Immature natural killer cell (primary cell): ENCODE measurements at regions not wholly inside any gene's neighbourhood (a gene's known extent, or its start where the extent isn't known, plus 50 kb on each side); places are given as distances from the start of the nearest gene placed in this dataset.

ENCODE experiments used
- DNase-seq, 3 donors: peaks; one replicate each; pipeline ENCODE4 v3.0.0; 2022; ENCODE audit warnings: mixed read lengths in 1 of 3
- H3K27ac Mint-ChIP-seq, 6 donors: one replicate each; pipeline ENCODE4 v1.8.0; 2020; ENCODE audit warnings: mixed read lengths in 6 of 6, mild to moderate bottlenecking in 5 of 6, inconsistent platforms in 4 of 6, moderate library complexity in 3 of 6
- H3K27me3 Mint-ChIP-seq, 3 donors: one replicate each; pipeline ENCODE4 v1.8.0; 2020 to 2021; ENCODE audit warnings: low read depth in 3 of 3, mild to moderate bottlenecking in 3 of 3, mixed read lengths in 3 of 3, moderate library complexity in 3 of 3, inconsistent platforms in 1 of 3
- H3K36me3 Mint-ChIP-seq, 3 donors: one replicate each; pipeline ENCODE4 v1.8.0; 2020; ENCODE audit warnings: mixed read lengths in 3 of 3, inconsistent platforms in 2 of 3, mild to moderate bottlenecking in 2 of 3
- H3K4me1 Mint-ChIP-seq, 2 donors: one replicate each; pipeline ENCODE4 v1.8.0; 2020; ENCODE audit warnings: inconsistent platforms in 2 of 2, mild to moderate bottlenecking in 2 of 2, mixed read lengths in 2 of 2, moderate library complexity in 1 of 2
- H3K4me3 Mint-ChIP-seq, 5 donors: one replicate each; pipeline ENCODE4 v1.8.0; 2020; ENCODE audit warnings: mild to moderate bottlenecking in 5 of 5, mixed read lengths in 5 of 5, inconsistent platforms in 3 of 5, moderate library complexity in 3 of 5
- H3K9me3 Mint-ChIP-seq, 6 donors: one replicate each; pipeline ENCODE4 v1.8.0; 2020; ENCODE audit warnings: mild to moderate bottlenecking in 6 of 6, mixed read lengths in 6 of 6, inconsistent platforms in 4 of 6, moderate library complexity in 3 of 6

- Mint-ChIP-seq H3K4me3 (no peak overlapping the region), H3K27me3 (no peaks in the 10 kb centered on the region), H3K27ac (no peak overlapping the region), H3K4me1 (no peaks in the 10 kb centered on the region), H3K9me3 (peaks cover 0 to 8% (median 0%) of the 10 kb centered on the region in 6 donors), H3K36me3 (no peaks in the 10 kb centered on the region)
- DNase-seq = no peak
These were observed 146.8 kb upstream of the ADAMTSL1 start for GRCh38 chr9:18327121-18327520.

- no peak for DNase-seq
- no peak overlapping the region for H3K27ac Mint-ChIP-seq
- H3K4me3 Mint-ChIP-seq = no peak overlapping the region
- H3K27me3 Mint-ChIP-seq = peaks cover 0 to 2% (median 0%) of the 10 kb centered on the region in 3 donors
- H3K36me3 Mint-ChIP-seq = no peaks in the 10 kb centered on the region
- peaks cover 0 to 6% (median 0%) of the 10 kb centered on the region in 6 donors for H3K9me3 Mint-ChIP-seq
- no peaks in the 10 kb centered on the region for H3K4me1 Mint-ChIP-seq
These were observed 143.3 kb upstream of the ADAMTSL1 start for GRCh38 chr9:18330401-18331309.

GRCh38 chr9:18331310-18331684, 142.7 kb upstream of the ADAMTSL1 start:
- DNase-seq = no peak
- Mint-ChIP-seq H3K4me1 (no peaks in the 10 kb centered on the region), H3K27ac (no peak overlapping the region), H3K9me3 (peaks cover 0 to 6% (median 0%) of the 10 kb centered on the region in 6 donors), H3K27me3 (peaks cover 0 to 2% (median 0%) of the 10 kb centered on the region in 3 donors), H3K36me3 (no peaks in the 10 kb centered on the region), H3K4me3 (no peak overlapping the region)

GRCh38 chr9:18331808-18332209, 142.1 kb upstream of the ADAMTSL1 start:
- Mint-ChIP-seq H3K36me3 (no peaks in the 10 kb centered on the region), H3K9me3 (peaks cover 0 to 6% (median 0%) of the 10 kb centered on the region in 6 donors), H3K4me1 (no peaks in the 10 kb centered on the region), H3K4me3 (no peak overlapping the region), H3K27ac (no peak overlapping the region), H3K27me3 (peaks cover 0 to 2% (median 0%) of the 10 kb centered on the region in 3 donors)
- no peak for DNase-seq

DNA sequence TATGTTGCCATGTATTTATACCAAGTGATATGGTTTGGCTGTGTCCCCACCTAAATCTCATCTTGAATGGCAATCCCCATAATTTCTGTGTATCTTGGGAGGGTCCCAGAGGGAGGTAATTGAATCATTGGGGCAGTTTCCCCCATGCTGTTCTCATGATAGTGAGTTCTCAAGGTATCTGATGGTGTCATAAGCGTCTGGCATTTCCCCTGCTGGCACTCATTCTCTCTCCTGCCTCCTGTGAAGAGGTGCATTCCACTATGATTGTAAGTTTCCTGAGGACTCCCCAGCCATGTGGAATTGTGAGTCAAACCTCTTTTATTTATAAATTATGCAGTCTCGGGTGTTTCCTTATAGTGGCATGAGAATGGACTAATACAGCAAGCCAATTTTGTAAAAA, 140.8 kb upstream of the ADAMTSL1 start:
- Mint-ChIP-seq H3K4me3 (no peak overlapping the region), H3K27ac (no peak overlapping the region), H3K27me3 (peaks cover 0 to 2% (median 0%) of the 10 kb centered on the region in 3 donors), H3K9me3 (peaks cover 0 to 3% (median 0%) of the 10 kb centered on the region in 6 donors), H3K36me3 (no peaks in the 10 kb centered on the region), H3K4me1 (no peaks in the 10 kb centered on the region)
- DNase-seq = no peak

DNA sequence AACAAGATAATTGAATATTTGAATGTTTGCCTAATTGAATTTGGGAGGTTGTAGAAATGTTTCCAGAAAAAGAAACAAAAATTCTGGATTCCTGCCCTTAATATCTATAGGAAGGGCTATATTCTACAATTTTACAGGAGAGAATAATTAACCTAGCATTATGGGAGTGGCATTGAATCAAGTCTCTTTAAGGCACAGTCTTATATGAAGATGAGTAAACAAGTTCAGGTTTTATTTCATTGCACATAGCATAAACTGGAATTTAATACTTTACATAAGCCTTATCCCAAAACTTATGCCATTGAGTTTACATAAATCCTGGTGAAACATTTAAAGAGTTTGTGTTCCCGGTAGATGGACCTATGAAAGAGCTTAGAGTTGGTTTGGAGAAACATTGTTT, 138.1 kb upstream of the ADAMTSL1 start:
- Mint-ChIP-seq H3K27ac (no peak overlapping the region), H3K4me1 (no peaks in the 10 kb centered on the region), H3K4me3 (no peak overlapping the region), H3K27me3 (peaks cover 0 to 5% (median 2%) of the 10 kb centered on the region in 3 donors), H3K9me3 (peaks cover 0 to 4% (median under 1%) of the 10 kb centered on the region in 6 donors), H3K36me3 (no peaks in the 10 kb centered on the region)
- no peak for DNase-seq

GRCh38 chr9:18338042-18338441, 135.9 kb upstream of the ADAMTSL1 start:
- Mint-ChIP-seq H3K36me3 (no peaks in the 10 kb centered on the region), H3K27me3 (peaks cover 0 to 5% (median 2%) of the 10 kb centered on the region in 3 donors), H3K4me3 (no peak overlapping the region), H3K9me3 (peaks cover 0 to 4% (median under 1%) of the 10 kb centered on the region in 6 donors), H3K4me1 (no peaks in the 10 kb centered on the region), H3K27ac (no peak overlapping the region)
- DNase-seq = no peak

DNA sequence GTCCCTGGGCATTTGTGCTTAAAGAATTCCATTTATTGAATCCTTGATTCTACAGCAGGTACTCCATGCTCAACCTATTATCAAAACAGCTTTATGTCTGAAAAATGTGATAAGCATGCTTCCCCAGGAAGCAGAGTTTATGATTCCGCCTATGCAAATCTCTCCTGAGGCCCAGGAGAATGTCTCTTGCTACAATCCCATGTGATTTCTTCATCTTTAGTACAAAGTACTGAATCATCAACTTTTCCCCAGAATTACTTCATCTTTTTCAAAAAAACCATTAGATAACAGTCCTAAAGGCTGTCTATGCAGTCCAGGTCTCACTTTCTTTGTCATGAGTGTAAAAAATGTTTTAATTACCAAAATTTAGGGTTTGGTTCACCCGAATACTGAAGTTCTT, 130.2 kb upstream of the ADAMTSL1 start:
- H3K4me3 Mint-ChIP-seq = no peak overlapping the region
- H3K4me1 Mint-ChIP-seq = no peaks in the 10 kb centered on the region
- H3K27me3 Mint-ChIP-seq = peaks cover 0 to 3% (median 2%) of the 10 kb centered on the region in 3 donors
- DNase-seq = no peak
- peaks cover 0 to 14% (median under 1%) of the 10 kb centered on the region in 6 donors for H3K9me3 Mint-ChIP-seq
- H3K27ac Mint-ChIP-seq = no peak overlapping the region
- H3K36me3 Mint-ChIP-seq = no peaks in the 10 kb centered on the region

DNA sequence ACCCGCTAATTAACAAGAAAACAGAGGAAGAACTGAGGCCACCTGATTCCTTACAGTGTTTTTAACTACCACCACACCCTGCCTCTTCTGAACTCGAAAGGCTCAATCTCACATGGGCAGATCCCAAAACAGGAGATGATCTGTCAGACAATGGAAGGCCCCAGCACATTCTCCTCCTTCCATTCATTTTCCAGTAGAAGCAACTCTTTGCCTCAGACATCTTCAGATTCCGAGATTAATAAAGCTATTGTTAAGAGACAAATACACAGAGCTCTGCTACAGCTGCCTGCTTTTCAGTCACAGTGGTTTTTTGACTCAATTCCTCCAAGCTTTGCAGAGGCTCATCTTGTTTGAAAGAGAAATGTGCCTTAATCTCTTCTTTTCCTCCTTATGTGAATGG, 127.2 kb upstream of the ADAMTSL1 start:
- H3K4me1 Mint-ChIP-seq = no peaks in the 10 kb centered on the region
- H3K9me3 Mint-ChIP-seq = peaks cover 0 to 10% (median 0%) of the 10 kb centered on the region in 6 donors
- no peak overlapping the region for H3K4me3 Mint-ChIP-seq
- no peak overlapping the region for H3K27ac Mint-ChIP-seq
- DNase-seq = no peak
- H3K27me3 Mint-ChIP-seq = peaks cover 0 to 2% (median 2%) of the 10 kb centered on the region in 3 donors
- no peaks in the 10 kb centered on the region for H3K36me3 Mint-ChIP-seq

GRCh38 chr9:18347386-18348082, 126.4 kb upstream of the ADAMTSL1 start:
- Mint-ChIP-seq H3K27me3 (peaks cover 0 to 2% (median 2%) of the 10 kb centered on the region in 3 donors), H3K9me3 (peaks cover 0 to 10% (median 0%) of the 10 kb centered on the region in 6 donors), H3K4me1 (no peaks in the 10 kb centered on the region), H3K27ac (no peak overlapping the region), H3K4me3 (no peak overlapping the region), H3K36me3 (no peaks in the 10 kb centered on the region)
- DNase-seq = no peak

- no peak overlapping the region for H3K27ac Mint-ChIP-seq
- H3K4me1 Mint-ChIP-seq = no peaks in the 10 kb centered on the region
- H3K27me3 Mint-ChIP-seq = peaks cover 0 to 2% (median 2%) of the 10 kb centered on the region in 3 donors
- no peak for DNase-seq
- peaks cover 0 to 9% (median 0%) of the 10 kb centered on the region in 6 donors for H3K9me3 Mint-ChIP-seq
- H3K36me3 Mint-ChIP-seq = no peaks in the 10 kb centered on the region
- H3K4me3 Mint-ChIP-seq = no peak overlapping the region
These were observed 125.9 kb upstream of the ADAMTSL1 start for GRCh38 chr9:18348083-18348475.

DNA sequence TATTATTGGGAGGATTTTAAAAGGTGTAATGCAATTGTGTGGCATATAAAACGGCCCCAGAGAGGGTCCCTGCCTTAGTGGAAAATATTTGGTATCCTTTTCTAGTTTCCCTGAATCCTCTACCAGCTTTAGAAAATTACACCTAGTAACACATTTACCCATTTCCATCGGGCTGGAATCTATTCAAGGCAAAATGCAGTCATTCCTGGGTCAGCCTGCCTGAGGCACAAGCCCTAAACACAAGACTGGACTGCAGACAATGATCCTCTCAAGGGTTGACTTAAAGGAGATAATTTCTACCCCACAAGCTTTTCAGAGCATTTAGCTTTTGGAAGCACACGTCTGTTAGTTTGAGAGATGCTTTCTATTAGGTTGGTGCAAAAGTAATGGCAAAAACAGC, 124.4 kb upstream of the ADAMTSL1 start:
- H3K9me3 Mint-ChIP-seq = peaks cover 0 to 6% (median 0%) of the 10 kb centered on the region in 6 donors
- no peak for DNase-seq
- H3K27me3 Mint-ChIP-seq = peaks cover 0 to 2% (median 0%) of the 10 kb centered on the region in 3 donors
- no peak overlapping the region for H3K27ac Mint-ChIP-seq
- no peaks in the 10 kb centered on the region for H3K4me1 Mint-ChIP-seq
- H3K36me3 Mint-ChIP-seq = no peaks in the 10 kb centered on the region
- no peak overlapping the region for H3K4me3 Mint-ChIP-seq

- Mint-ChIP-seq H3K27me3 (peaks cover 0 to 2% (median 0%) of the 10 kb centered on the region in 3 donors), H3K36me3 (no peaks in the 10 kb centered on the region), H3K4me3 (no peak overlapping the region), H3K27ac (no peak overlapping the region), H3K9me3 (peaks cover 0 to 6% (median 0%) of the 10 kb centered on the region in 6 donors), H3K4me1 (no peaks in the 10 kb centered on the region)
- DNase-seq = no peak
These were observed 123.9 kb upstream of the ADAMTSL1 start for GRCh38 chr9:18350036-18350435.

DNA sequence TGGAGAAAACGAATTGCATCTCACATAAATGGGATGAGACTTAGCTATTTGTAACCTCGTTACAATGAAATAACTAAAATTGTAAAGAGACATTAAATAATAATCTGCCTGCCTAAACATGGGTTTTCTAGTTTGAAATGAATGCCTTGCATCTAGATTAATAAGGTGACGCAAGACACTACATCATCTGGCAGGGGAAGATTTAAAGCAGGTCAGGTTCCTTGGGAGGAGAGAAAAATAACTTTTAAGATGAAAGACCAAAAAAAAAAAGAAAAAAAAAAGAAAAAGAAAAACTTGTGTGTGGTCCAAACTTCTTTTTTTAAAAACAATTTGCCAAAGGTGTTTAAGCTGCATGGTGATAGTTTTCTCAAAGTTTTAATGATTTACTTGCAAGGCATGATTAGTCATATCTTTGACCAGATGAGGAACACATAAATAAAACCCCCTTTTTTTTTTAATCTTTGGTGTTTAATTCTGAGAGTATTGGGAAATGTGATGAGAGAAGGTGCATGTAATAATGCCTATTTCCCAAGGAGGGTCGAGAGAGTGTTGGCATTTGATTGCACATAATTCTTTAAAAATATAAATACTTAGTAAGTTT, 122.9 kb upstream of the ADAMTSL1 start:
- Mint-ChIP-seq H3K27ac (no peak overlapping the region), H3K36me3 (no peaks in the 10 kb centered on the region), H3K9me3 (peaks cover 0 to 6% (median 0%) of the 10 kb centered on the region in 6 donors), H3K4me1 (no peaks in the 10 kb centered on the region), H3K27me3 (peaks cover 0 to 2% (median 0%) of the 10 kb centered on the region in 3 donors), H3K4me3 (no peak overlapping the region)
- no peak for DNase-seq
